IMR-90 (cell line): ENCODE measurements at regions not wholly inside any gene's neighbourhood (a gene's known extent, or its start where the extent isn't known, plus 50 kb on each side); places are given as distances from the start of the nearest gene placed in this dataset.

ENCODE experiments used
- ATAC-seq: fragments of 200-7000 bp; cut with Tn5 transposase; 2 replicates; pipeline ENCODE4 v1.9.1; 2020; ENCODE audit warnings: low read depth, mild to moderate bottlenecking, moderate library complexity
- BruUV-seq: library from RNA; stranded (reverse); fragments of 400-500 nt; replicated peaks from 2 replicates; lab custom pipeline; 2021; lab: Mats Ljungman, UMichigan
- CTCF ChIA-PET: fragments of 300-600 bp; formaldehyde crosslinking; extraction: SDS; loops from one replicate; lab custom pipeline; 2021; ENCODE audit warnings: antibody characterized with exemption; lab: Yijun Ruan, JAX
- POLR2A ChIA-PET: fragments of 300-600 bp; sonication (Branson Sonifier 250); formaldehyde crosslinking; loops from one replicate; lab custom pipeline; 2022; ENCODE audit warnings: antibody characterized with exemption; ENCODE audit not compliant: unreplicated experiment; lab: Charles Lee
- DNase-seq: peaks from one replicate; pipeline ENCODE4 v3.0.0; 2013
- H2AFZ ChIP-seq: replicated peaks from 2 replicates; pipeline ENCODE3; 2013; ENCODE audit warnings: low read length, mild to moderate bottlenecking; ENCODE audit not compliant: poor library complexity
- H2AK5ac ChIP-seq: 2 replicates; pipeline ENCODE4 v1.6.1; 2013; ENCODE audit warnings: low read depth, low read length, inconsistent platforms
- H2AK9ac ChIP-seq: replicated peaks from 2 replicates; pipeline ENCODE3; 2013; ENCODE audit warnings: mild to moderate bottlenecking, low read depth, low read length, moderate library complexity; ENCODE audit not compliant: poor library complexity
- H2BK120ac ChIP-seq: 2 replicates; pipeline ENCODE4 v1.6.1; 2013; ENCODE audit warnings: low read depth, low read length, inconsistent platforms
- H2BK15ac ChIP-seq: 3 replicates; pipeline ENCODE4 v1.6.1; 2013; ENCODE audit warnings: low read depth, low read length, inconsistent platforms
- H2BK20ac ChIP-seq: 2 replicates; pipeline ENCODE4 v1.6.1; 2013; ENCODE audit warnings: low read depth, mild to moderate bottlenecking, inconsistent platforms, low read length, moderate library complexity
- H2BK5ac ChIP-seq: 2 replicates; pipeline ENCODE4 v1.6.1; 2013; ENCODE audit warnings: mild to moderate bottlenecking, low read depth, low read length, inconsistent platforms; ENCODE audit not compliant: poor library complexity, severe bottlenecking
- H3K14ac ChIP-seq: replicated peaks from 2 replicates; pipeline ENCODE4 v1.6.1; 2013; ENCODE audit warnings: low read depth, low read length, inconsistent platforms
- H3K18ac ChIP-seq: 2 replicates; pipeline ENCODE4 v1.6.1; 2013; ENCODE audit warnings: low read depth, low read length, control low read depth
- H3K23ac ChIP-seq: 2 replicates; pipeline ENCODE4 v1.6.1; 2013; ENCODE audit warnings: low read depth, low read length, inconsistent platforms
- H3K27ac ChIP-seq: 2 replicates; pipeline ENCODE4 v1.5.1; 2013; ENCODE audit warnings: mild to moderate bottlenecking, control low read depth, low read length; ENCODE audit not compliant: insufficient read depth
- H3K27me3 ChIP-seq: 2 replicates; pipeline ENCODE4 v1.6.1; 2013; ENCODE audit warnings: low read length; ENCODE audit not compliant: control insufficient read depth, insufficient read depth
- H3K36me3 ChIP-seq: 2 replicates; pipeline ENCODE4 v1.6.1; 2013; ENCODE audit warnings: low read length, mixed read lengths; ENCODE audit not compliant: control insufficient read depth, insufficient read depth
- H3K4ac ChIP-seq: 2 replicates; pipeline ENCODE4 v1.6.1; 2013; ENCODE audit warnings: low read depth, low read length, inconsistent platforms
- H3K4me1 ChIP-seq: 2 replicates; pipeline ENCODE4 v1.6.1; 2013; ENCODE audit warnings: low read length, mixed read lengths; ENCODE audit not compliant: control insufficient read depth, insufficient read depth
- H3K4me2 ChIP-seq: 2 replicates; pipeline ENCODE4 v1.6.1; 2013; ENCODE audit warnings: low read depth, mild to moderate bottlenecking, control low read depth, low read length, moderate library complexity
- H3K4me3 ChIP-seq: 2 replicates; pipeline ENCODE4 v1.5.1; 2013; ENCODE audit warnings: low read depth, mild to moderate bottlenecking, control low read depth, low read length, moderate library complexity; ENCODE audit not compliant: insufficient read depth
- H3K56ac ChIP-seq: 2 replicates; pipeline ENCODE4 v1.6.1; 2013; ENCODE audit warnings: low read length, inconsistent platforms; ENCODE audit not compliant: insufficient read depth; ENCODE audit errors: extremely low read depth
- H3K79me1 ChIP-seq, 2 experiments: 2 replicates each; pipeline ENCODE4 v1.6.1; 2013; ENCODE audit warnings: low read length in 2 of 2, inconsistent platforms in 1 of 2, low read depth in 1 of 2
- H3K9ac ChIP-seq: 2 replicates; pipeline ENCODE4 v1.6.1; 2013; ENCODE audit warnings: low read depth, low read length, control low read depth
- H3K9me1 ChIP-seq: 2 replicates; pipeline ENCODE4 v1.6.1; 2013; ENCODE audit warnings: low read length, inconsistent platforms; ENCODE audit not compliant: insufficient read depth
- H3K9me3 ChIP-seq: 2 replicates; pipeline ENCODE4 v1.6.1; 2013; ENCODE audit warnings: low read length; ENCODE audit not compliant: control insufficient read depth, insufficient read depth
- H4K20me1 ChIP-seq: 2 replicates; pipeline ENCODE4 v1.6.1; 2013; ENCODE audit warnings: low read length, inconsistent platforms; ENCODE audit not compliant: insufficient read depth
- H4K5ac ChIP-seq: 2 replicates; pipeline ENCODE4 v1.6.1; 2013; ENCODE audit warnings: mild to moderate bottlenecking, low read depth, low read length, control low read depth
- H4K8ac ChIP-seq, 2 experiments: 2 replicates each; pipeline ENCODE4 v1.6.1; 2013; ENCODE audit warnings: low read depth in 2 of 2, low read length in 2 of 2, control low read depth in 1 of 2, inconsistent platforms in 1 of 2
- H4K91ac ChIP-seq: 2 replicates; pipeline ENCODE4 v1.6.1; 2013; ENCODE audit warnings: low read depth, low read length, inconsistent platforms; ENCODE audit not compliant: insufficient read depth
- MAZ ChIP-seq: IDR thresholded peaks from 2 replicates; pipeline ENCODE4 v1.6.1; 2012; ENCODE audit warnings: low read depth, mild to moderate bottlenecking, low read length, improper control_type of control experiment, moderate library complexity, borderline replicate concordance
- MXI1 ChIP-seq: IDR thresholded peaks from 2 replicates; pipeline ENCODE4 v1.6.1; 2012; ENCODE audit warnings: low read depth, mild to moderate bottlenecking, low read length, moderate library complexity, borderline replicate concordance
- WGBS, 2 experiments: methylation state at CpG; one replicate each; pipeline versions ENCODE4 v1.1.5 to v1.1.7; 2013; ENCODE audit warnings: missing lambda C conversion rate in 2 of 2; ENCODE audit not compliant: insufficient read length in 1 of 2; ENCODE audit errors: extremely low coverage in 2 of 2; 5-methylcytosine and 5-hydroxymethylcytosine counted together
- dilution Hi-C: fragments of 300-500 bp; cut with HindIII; formaldehyde crosslinking; loops from one replicate; pipeline ENCODE4 v1.14.3; 2018; ENCODE audit warnings: low sequenced_read_pairs; ENCODE audit not compliant: unreplicated experiment
- in situ Hi-C: fragments of 300-500 bp; cut with MboI; formaldehyde crosslinking; loops from 3 replicates; pipeline ENCODE4 v1.14.3; 2019; ENCODE audit warnings: low sequenced_read_pairs, inconsistent platforms, mixed read lengths
- intact Hi-C: fragments of 100-400 bp; cut with micrococcal nuclease; formaldehyde crosslinking; loops from 2 replicates; pipeline ENCODE4 v1.10.0; 2022
- TF ChIP-seq, protein P1 (sequence below): conservative IDR thresholded peaks from 2 replicates; pipeline ENCODE4 v1.5.1; 2012; ENCODE audit warnings: mild to moderate bottlenecking, low read depth, low read length, improper control_type of control experiment

DNA sequence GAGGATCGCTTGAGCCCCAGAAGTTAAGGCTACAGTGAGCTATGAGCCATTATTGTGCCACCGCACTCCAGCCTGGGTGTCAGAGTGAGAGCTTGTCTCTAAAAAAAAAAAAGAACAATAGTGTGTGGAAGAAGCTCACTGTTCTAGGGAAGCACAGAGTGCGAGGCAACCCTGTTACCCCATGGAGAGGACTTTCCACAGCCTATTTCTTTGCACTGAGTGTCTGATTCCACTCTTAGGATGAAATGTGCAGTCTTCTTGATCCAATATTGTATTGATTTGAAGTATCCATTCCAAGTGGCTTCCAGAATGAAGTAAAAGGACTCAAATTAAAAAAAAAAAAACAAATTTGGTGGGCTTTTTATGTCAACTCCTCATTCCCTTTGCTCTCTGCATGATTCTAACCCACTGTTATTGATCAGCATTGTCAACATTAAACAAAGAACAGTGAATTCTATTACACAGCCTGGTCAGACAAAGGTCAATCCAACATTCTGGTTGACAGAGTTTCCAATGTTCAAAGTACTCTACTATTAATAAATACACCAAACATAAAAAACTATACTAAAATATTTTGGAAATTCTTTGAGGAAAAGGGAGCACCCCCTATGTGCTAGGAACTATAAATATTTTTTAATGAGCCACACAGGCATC is 150.2 kb upstream of the PTPRG start:
- ChIA-PET CTCF (no interaction called here), POLR2A (no interaction called here)
- no peak overlapping the region for H2AK9ac ChIP-seq
- no peaks in the 10 kb centered on the region for H3K79me1 ChIP-seq
- H3K23ac ChIP-seq: no peak overlapping the region
- H3K14ac ChIP-seq: no peak overlapping the region
- no peaks in the 10 kb centered on the region for H3K4me1 ChIP-seq
- no peak overlapping the region for H3K27ac ChIP-seq
- H2BK120ac ChIP-seq: no peak overlapping the region
- no TSS peak for BruUV-seq
- no peak overlapping the region for H3K9ac ChIP-seq
- H3K36me3 ChIP-seq: no peaks in the 10 kb centered on the region
- DNase-seq: no peak
- H2AK5ac ChIP-seq: no peak overlapping the region
- WGBS, 2 experiments: no CpG with 5 or more reads among the region's 3 CpGs
- H2BK15ac ChIP-seq: no peak overlapping the region
- no peak overlapping the region for H4K8ac ChIP-seq
- H3K4me3 ChIP-seq: no peak overlapping the region
- TF ChIP-seq MAZ: no peak
- TF ChIP-seq, protein P1, sequence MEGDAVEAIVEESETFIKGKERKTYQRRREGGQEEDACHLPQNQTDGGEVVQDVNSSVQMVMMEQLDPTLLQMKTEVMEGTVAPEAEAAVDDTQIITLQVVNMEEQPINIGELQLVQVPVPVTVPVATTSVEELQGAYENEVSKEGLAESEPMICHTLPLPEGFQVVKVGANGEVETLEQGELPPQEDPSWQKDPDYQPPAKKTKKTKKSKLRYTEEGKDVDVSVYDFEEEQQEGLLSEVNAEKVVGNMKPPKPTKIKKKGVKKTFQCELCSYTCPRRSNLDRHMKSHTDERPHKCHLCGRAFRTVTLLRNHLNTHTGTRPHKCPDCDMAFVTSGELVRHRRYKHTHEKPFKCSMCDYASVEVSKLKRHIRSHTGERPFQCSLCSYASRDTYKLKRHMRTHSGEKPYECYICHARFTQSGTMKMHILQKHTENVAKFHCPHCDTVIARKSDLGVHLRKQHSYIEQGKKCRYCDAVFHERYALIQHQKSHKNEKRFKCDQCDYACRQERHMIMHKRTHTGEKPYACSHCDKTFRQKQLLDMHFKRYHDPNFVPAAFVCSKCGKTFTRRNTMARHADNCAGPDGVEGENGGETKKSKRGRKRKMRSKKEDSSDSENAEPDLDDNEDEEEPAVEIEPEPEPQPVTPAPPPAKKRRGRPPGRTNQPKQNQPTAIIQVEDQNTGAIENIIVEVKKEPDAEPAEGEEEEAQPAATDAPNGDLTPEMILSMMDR: no peak
- no peak for TF ChIP-seq MXI1
- intact Hi-C loops (no loop called here), in situ Hi-C loops (no loop called here), dilution Hi-C loops (no loop called here)
- no peak overlapping the region for H3K4ac ChIP-seq
- H4K5ac ChIP-seq: no peak overlapping the region
- no peak overlapping the region for H3K4me2 ChIP-seq
- H2BK5ac ChIP-seq: no peak overlapping the region
- H4K91ac ChIP-seq: no peak overlapping the region
- H3K9me3 ChIP-seq: no peaks in the 10 kb centered on the region
- ATAC-seq: no peak
- no peaks in the 10 kb centered on the region for H3K27me3 ChIP-seq
- no peaks in the 10 kb centered on the region for H3K9me1 ChIP-seq
- H3K56ac ChIP-seq: no peak overlapping the region
- H2AFZ ChIP-seq: no peak overlapping the region
- H3K18ac ChIP-seq: no peak overlapping the region
- H4K20me1 ChIP-seq: no peaks in the 10 kb centered on the region
- no peak overlapping the region for H2BK20ac ChIP-seq
